ENCODE measurements at regions not wholly inside any gene's neighbourhood (a gene's known extent, or its start where the extent isn't known, plus 50 kb on each side); places are given as distances from the start of the nearest gene placed in this dataset.

DNA sequence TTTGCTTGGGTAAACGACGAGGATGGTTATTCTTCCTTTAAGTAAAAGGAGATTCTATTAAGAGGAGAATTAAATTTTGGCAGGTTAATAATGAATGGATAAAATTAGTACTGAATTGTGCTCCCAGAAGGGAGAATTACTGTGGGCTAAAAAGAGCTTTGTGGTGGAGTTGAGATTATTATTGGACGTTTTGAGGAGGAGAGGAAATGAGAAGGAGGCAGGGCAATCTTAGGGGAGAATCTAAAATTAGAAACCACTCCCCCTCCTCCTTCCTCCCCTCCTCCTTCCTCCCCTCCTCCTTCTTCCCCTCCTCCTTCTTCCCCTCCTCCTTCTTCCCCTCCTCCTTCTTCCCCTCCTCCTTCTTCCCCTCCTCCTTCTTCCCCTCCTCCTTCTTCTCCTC is 331.8 kb downstream of the PRL start:
- H3K79me2 ChIP-seq (ENCODE audit: control insufficient read depth, insufficient read depth, low read length), result no peaks in the 10 kb centered on the region
- H3K27ac ChIP-seq (ENCODE audit: low read length in 2 of 2), result no peak overlapping the region
- Mint-ChIP-seq H3K27ac (no peak overlapping the region), H3K4me1 (peaks cover 9% of the 10 kb centered on the region), H3K27me3 (peaks cover 7% of the 10 kb centered on the region), H3K4me3 (no peak overlapping the region), H3K9me3 (ENCODE audit: insufficient read depth) (no peaks in the 10 kb centered on the region)
- no peak overlapping the region for H3K9ac ChIP-seq (ENCODE audit: low read length)
- ChIA-PET CTCF (no interaction called here), POLR2A (no interaction called here)
- DNase-seq (no peak), ATAC-seq (ENCODE audit: low read depth) (no peak)
- H3K9me3 ChIP-seq (ENCODE audit: control extremely low read depth in 1 of 3, control insufficient read depth in 2 of 3, insufficient read depth in 1 of 3, low read length in 2 of 3), result no peaks in the 10 kb centered on the region
- TF ChIP-seq EZH2 (IDR thresholded peaks at IDR 0.05; ENCODE audit: borderline replicate concordance, insufficient read depth, low read depth, low read length, poor library complexity, severe bottlenecking), result no peak
- TF ChIP-seq, protein P1, sequence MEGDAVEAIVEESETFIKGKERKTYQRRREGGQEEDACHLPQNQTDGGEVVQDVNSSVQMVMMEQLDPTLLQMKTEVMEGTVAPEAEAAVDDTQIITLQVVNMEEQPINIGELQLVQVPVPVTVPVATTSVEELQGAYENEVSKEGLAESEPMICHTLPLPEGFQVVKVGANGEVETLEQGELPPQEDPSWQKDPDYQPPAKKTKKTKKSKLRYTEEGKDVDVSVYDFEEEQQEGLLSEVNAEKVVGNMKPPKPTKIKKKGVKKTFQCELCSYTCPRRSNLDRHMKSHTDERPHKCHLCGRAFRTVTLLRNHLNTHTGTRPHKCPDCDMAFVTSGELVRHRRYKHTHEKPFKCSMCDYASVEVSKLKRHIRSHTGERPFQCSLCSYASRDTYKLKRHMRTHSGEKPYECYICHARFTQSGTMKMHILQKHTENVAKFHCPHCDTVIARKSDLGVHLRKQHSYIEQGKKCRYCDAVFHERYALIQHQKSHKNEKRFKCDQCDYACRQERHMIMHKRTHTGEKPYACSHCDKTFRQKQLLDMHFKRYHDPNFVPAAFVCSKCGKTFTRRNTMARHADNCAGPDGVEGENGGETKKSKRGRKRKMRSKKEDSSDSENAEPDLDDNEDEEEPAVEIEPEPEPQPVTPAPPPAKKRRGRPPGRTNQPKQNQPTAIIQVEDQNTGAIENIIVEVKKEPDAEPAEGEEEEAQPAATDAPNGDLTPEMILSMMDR (IDR thresholded peaks at IDR 0.05), result no peak
- H3K4me1 ChIP-seq (ENCODE audit: control insufficient read depth in 2 of 2, insufficient read depth in 2 of 2, low read length in 2 of 2), result peaks cover 7 to 9% of the 10 kb centered on the region in 2 donors
- H3K4me3 ChIP-seq (ENCODE audit: control extremely low read depth in 1 of 5, extremely low read depth in 1 of 5, insufficient read depth in 1 of 5, low read depth in 2 of 5, low read length in 4 of 5), result no peak overlapping the region
- intact Hi-C loops (cut with micrococcal nuclease), result no loop called here
- H4K20me1 ChIP-seq (ENCODE audit: control insufficient read depth, insufficient read depth, low read length, poor library complexity, severe bottlenecking), result no peaks in the 10 kb centered on the region
- no peaks in the 10 kb centered on the region for H3K36me3 ChIP-seq (replicated peaks in 1 of 2; ENCODE audit: control extremely low read depth in 1 of 2, control insufficient read depth in 1 of 2, extremely low read depth in 1 of 2, insufficient read depth in 2 of 2, low read length in 1 of 2)
- no peak overlapping the region for H2AFZ ChIP-seq (ENCODE audit: insufficient read depth, low read depth, low read length, poor library complexity, severe bottlenecking)
- 100% methylated on average over 1 of the region's 3 CpGs for WGBS (ENCODE audit: insufficient coverage)
- H3K27me3 ChIP-seq (replicated peaks in 1 of 4; ENCODE audit: control extremely low read depth in 1 of 4, control insufficient read depth in 3 of 4, insufficient read depth in 4 of 4, low read length in 3 of 4), result no peaks in the 10 kb centered on the region
- H3K4me2 ChIP-seq (replicated peaks; ENCODE audit: low read depth, low read length, poor library complexity, severe bottlenecking), result no peak overlapping the region

GRCh38 chr6:21965953-21966539 is 330.8 kb downstream of the PRL start:
- H3K9me3 ChIP-seq (ENCODE audit: control extremely low read depth in 1 of 3, control insufficient read depth in 2 of 3, insufficient read depth in 1 of 3, low read length in 2 of 3), result no peaks in the 10 kb centered on the region
- H3K9ac ChIP-seq (ENCODE audit: low read length), result no peak overlapping the region
- no peaks in the 10 kb centered on the region for H3K36me3 ChIP-seq (replicated peaks in 1 of 2; ENCODE audit: control extremely low read depth in 1 of 2, control insufficient read depth in 1 of 2, extremely low read depth in 1 of 2, insufficient read depth in 2 of 2, low read length in 1 of 2)
- no peak overlapping the region for H3K27ac ChIP-seq (ENCODE audit: low read length in 2 of 2)
- H3K4me1 ChIP-seq (ENCODE audit: control insufficient read depth in 2 of 2, insufficient read depth in 2 of 2, low read length in 2 of 2), result peaks cover 7 to 9% of the 10 kb centered on the region in 2 donors
- no peak overlapping the region for H2AFZ ChIP-seq (ENCODE audit: insufficient read depth, low read depth, low read length, poor library complexity, severe bottlenecking)
- ATAC-seq (ENCODE audit: low read depth) (no peak), DNase-seq (no peak)
- POLR2A ChIA-PET, result no interaction called here
- CTCF ChIA-PET, result no interaction called here
- intact Hi-C loops (cut with micrococcal nuclease), result no loop called here
- 26% methylated on average over 4 of the region's 8 CpGs for WGBS (ENCODE audit: insufficient coverage)
- H3K27ac Mint-ChIP-seq, result no peak overlapping the region
- H3K27me3 ChIP-seq (replicated peaks in 1 of 4; ENCODE audit: control extremely low read depth in 1 of 4, control insufficient read depth in 3 of 4, insufficient read depth in 4 of 4, low read length in 3 of 4), result no peaks in the 10 kb centered on the region
- peak overlapping the region; percentile 51 for H3K4me3 Mint-ChIP-seq
- peak overlapping the region; percentile 1 for H3K4me2 ChIP-seq (replicated peaks; ENCODE audit: low read depth, low read length, poor library complexity, severe bottlenecking)
- TF ChIP-seq, protein P1 (IDR thresholded peaks at IDR 0.05), result no peak
- H3K27me3 Mint-ChIP-seq, result peaks cover 7% of the 10 kb centered on the region
- H3K4me3 ChIP-seq (ENCODE audit: control extremely low read depth in 1 of 5, extremely low read depth in 1 of 5, insufficient read depth in 1 of 5, low read depth in 2 of 5, low read length in 4 of 5), result no peak overlapping the region
- peaks cover 9% of the 10 kb centered on the region for H3K4me1 Mint-ChIP-seq
- H4K20me1 ChIP-seq (ENCODE audit: control insufficient read depth, insufficient read depth, low read length, poor library complexity, severe bottlenecking), result no peaks in the 10 kb centered on the region
- H3K79me2 ChIP-seq (ENCODE audit: control insufficient read depth, insufficient read depth, low read length), result no peaks in the 10 kb centered on the region
- H3K9me3 Mint-ChIP-seq (ENCODE audit: insufficient read depth), result no peaks in the 10 kb centered on the region

All from B cell (primary cell).